Neutrophil (primary cell): ENCODE measurements at regions not wholly inside any gene's neighbourhood (a gene's known extent, or its start where the extent isn't known, plus 50 kb on each side); places are given as distances from the start of the nearest gene placed in this dataset.

ENCODE experiments used
- H3K27ac ChIP-seq: fragments of 200-600 bp; sonication (generic); 2 replicates; pipeline ENCODE4 v1.5.1; 2016; ENCODE audit warnings: mild to moderate bottlenecking, moderate library complexity
- H3K27me3 ChIP-seq: fragments of 200-600 bp; sonication (generic); 2 replicates; pipeline ENCODE4 v1.6.0; 2016; ENCODE audit warnings: mild to moderate bottlenecking
- H3K36me3 ChIP-seq: fragments of 200-600 bp; sonication (generic); 2 replicates; pipeline ENCODE4 v1.5.1; 2017
- H3K4me1 ChIP-seq, 2 experiments: fragments of 200-600 bp in 1 of 2; sonication (generic) in 1 of 2; 1 replicate in 1 of 2; 2 replicates in 1 of 2; pipeline versions ENCODE4 v1.5.1 to v1.6.1; 2013 to 2016; ENCODE audit warnings: low read depth in 1 of 2, low read length in 1 of 2, mild to moderate bottlenecking in 1 of 2, moderate library complexity in 1 of 2; ENCODE audit not compliant: control insufficient read depth in 1 of 2, insufficient read depth in 1 of 2
- H3K4me3 ChIP-seq, 2 experiments: fragments of 200-600 bp in 1 of 2; sonication (generic) in 1 of 2; 1 replicate in 1 of 2; 2 replicates in 1 of 2; pipeline ENCODE4 v1.5.1; 2013 to 2016; ENCODE audit warnings: low read depth in 1 of 2, low read length in 1 of 2, mild to moderate bottlenecking in 1 of 2, moderate library complexity in 1 of 2
- H3K9me3 ChIP-seq: fragments of 200-600 bp; sonication (generic); 2 replicates; pipeline ENCODE4 v1.5.1; 2016
- CTCF ChIP-seq: fragments of 200-600 bp; sonication (generic); IDR thresholded peaks from 2 replicates; pipeline ENCODE4 v1.5.1; 2016; ENCODE audit warnings: antibody characterized with exemption

GRCh38 chr18:37964885-37965571 lies 399.4 kb upstream of the CELF4 start:
- H3K36me3 ChIP-seq, result no peaks in the 10 kb centered on the region
- H3K9me3 ChIP-seq, result no peaks in the 10 kb centered on the region
- H3K4me3 ChIP-seq, result no peak overlapping the region
- no peaks in the 10 kb centered on the region for H3K27me3 ChIP-seq
- H3K4me1 ChIP-seq, result no peaks in the 10 kb centered on the region
- no peak for TF ChIP-seq CTCF
- no peak overlapping the region for H3K27ac ChIP-seq

DNA sequence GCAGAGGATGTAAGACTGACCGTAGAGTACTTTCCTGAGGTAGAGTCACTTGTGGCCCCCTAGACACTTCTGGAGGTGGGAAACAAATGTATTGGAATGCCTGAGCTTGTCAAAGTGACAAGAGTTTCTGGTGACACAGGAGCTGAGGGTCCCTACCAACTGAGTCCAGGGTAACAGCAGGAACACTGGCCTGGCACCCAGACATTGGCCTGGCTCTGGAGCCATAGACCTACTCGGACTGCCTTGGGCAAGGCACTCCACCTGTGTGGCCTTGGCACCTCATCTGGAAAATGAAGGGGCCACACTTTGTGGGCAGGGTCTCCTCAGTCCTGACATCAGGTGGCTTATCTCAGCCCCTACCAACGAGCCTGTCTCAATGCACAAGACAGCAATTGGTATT lies 398.2 kb upstream of the CELF4 start:
- no peak for TF ChIP-seq CTCF
- no peak overlapping the region for H3K4me3 ChIP-seq
- H3K27me3 ChIP-seq, result no peaks in the 10 kb centered on the region
- no peaks in the 10 kb centered on the region for H3K4me1 ChIP-seq
- no peak overlapping the region for H3K27ac ChIP-seq
- no peaks in the 10 kb centered on the region for H3K9me3 ChIP-seq
- H3K36me3 ChIP-seq, result no peaks in the 10 kb centered on the region

DNA sequence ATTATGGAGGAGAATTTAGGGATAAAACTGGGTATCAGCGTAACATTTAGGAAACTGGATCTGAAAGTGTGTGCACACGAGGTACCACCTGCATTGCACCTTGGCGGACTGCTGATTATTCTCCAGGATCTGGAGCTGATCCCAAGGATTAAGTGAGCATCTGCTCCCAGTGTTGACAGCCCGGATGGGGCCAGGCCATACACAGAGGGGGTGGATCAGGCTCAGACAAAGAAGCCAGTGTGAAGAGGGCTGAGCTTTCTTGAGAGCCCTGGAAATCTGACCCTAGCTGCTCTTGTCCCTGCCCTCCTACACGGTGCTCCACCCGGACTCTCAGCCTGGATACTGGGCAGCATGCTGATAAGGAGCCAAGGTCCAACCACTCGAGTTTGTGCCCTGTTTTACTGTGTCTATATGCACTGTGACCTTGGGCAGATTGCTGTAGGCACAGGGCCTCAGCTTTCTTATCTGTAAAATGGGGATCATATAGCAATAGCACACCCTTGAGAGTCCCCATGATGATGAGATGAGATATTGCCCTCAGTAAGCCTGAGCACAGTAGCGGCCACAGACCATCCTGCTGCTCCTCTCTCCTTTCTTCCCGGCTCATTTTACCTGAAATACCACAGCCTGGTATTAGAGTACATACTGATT lies 396.8 kb upstream of the CELF4 start:
- Histone ChIP-seq H3K9me3 (no peaks in the 10 kb centered on the region), H3K27me3 (no peaks in the 10 kb centered on the region), H3K4me1 (no peaks in the 10 kb centered on the region), H3K4me3 (no peak overlapping the region), H3K27ac (no peak overlapping the region), H3K36me3 (no peaks in the 10 kb centered on the region)
- TF ChIP-seq CTCF, result no peak

- TF ChIP-seq CTCF, result no peak
These were observed 392.9 kb upstream of the CELF4 start for GRCh38 chr18:37958499-37958898.

DNA sequence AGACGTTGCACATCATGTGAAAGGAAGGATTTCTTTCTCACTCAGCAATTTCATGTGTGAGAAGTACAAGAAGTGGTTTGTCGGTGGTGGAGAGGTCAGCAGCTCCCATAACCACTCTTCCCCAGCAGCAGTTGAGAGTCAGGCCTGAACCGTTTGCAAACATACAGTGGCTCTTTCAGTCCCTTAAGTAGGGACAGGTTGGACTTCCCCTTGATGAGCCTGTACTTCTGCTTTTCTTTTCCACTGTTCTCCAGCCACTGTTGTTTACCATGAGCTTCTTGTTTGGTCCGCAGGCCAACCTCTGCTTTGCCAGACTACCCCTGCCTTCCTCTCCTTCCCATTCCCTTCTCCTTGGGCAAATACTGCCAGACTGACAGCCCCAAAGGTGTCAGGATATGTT lies 391.3 kb upstream of the CELF4 start:
- no peak for TF ChIP-seq CTCF
- Histone ChIP-seq H3K27me3 (no peaks in the 10 kb centered on the region), H3K4me3 (no peak overlapping the region), H3K27ac (no peak overlapping the region), H3K9me3 (no peaks in the 10 kb centered on the region), H3K4me1 (no peaks in the 10 kb centered on the region), H3K36me3 (no peaks in the 10 kb centered on the region)

More at GRCh38 chr18:37958499-37958898, 392.9 kb upstream of the CELF4 start:
- Histone ChIP-seq H3K9me3 (no peaks in the 10 kb centered on the region), H3K27me3 (no peaks in the 10 kb centered on the region), H3K4me3 (no peak overlapping the region), H3K4me1 (no peaks in the 10 kb centered on the region), H3K27ac (no peak overlapping the region), H3K36me3 (no peaks in the 10 kb centered on the region)
